Keratinocyte (primary cell): ENCODE measurements at regions not wholly inside any gene's neighbourhood (a gene's known extent, or its start where the extent isn't known, plus 50 kb on each side); places are given as distances from the start of the nearest gene placed in this dataset.

ENCODE experiments used
- CTCF ChIP-seq, 3 experiments: IDR thresholded peaks in 1 of 3; conservative IDR thresholded peaks in 1 of 3; optimal IDR thresholded peaks in 1 of 3; 2 replicates in 2 of 3; 3 replicates in 1 of 3; pipeline versions ENCODE3 to v1.5.1; 2011; ENCODE audit warnings: low read length in 3 of 3, mild to moderate bottlenecking in 3 of 3, moderate library complexity in 2 of 3, control low read depth in 1 of 3, inconsistent platforms in 1 of 3; ENCODE audit not compliant: insufficient read depth in 2 of 3; ENCODE audit errors: extremely low read depth in 1 of 3
- EZH2 ChIP-seq: IDR thresholded peaks from one replicate; pipeline ENCODE4 v1.6.1; 2012; ENCODE audit warnings: inconsistent platforms, mild to moderate bottlenecking, low read length, moderate library complexity

- no peak for TF ChIP-seq CTCF (optimal IDR thresholded peaks at IDR 0.05 in 1 of 3, IDR thresholded peaks at IDR 0.05 in 1 of 3, conservative IDR thresholded peaks at IDR 0.05 in 1 of 3; ENCODE audit: extremely low read depth in 1 of 3, insufficient read depth in 2 of 3, low read length in 3 of 3)
- no peak for TF ChIP-seq EZH2
Observed at GRCh38 chr17:14831491-14831890, 433.6 kb downstream of the PMP22 start.
